Right atrium auricular region (tissue), 2 donors: ENCODE measurements at regions not wholly inside any gene's neighbourhood (a gene's known extent, or its start where the extent isn't known, plus 50 kb on each side); places are given as distances from the start of the nearest gene placed in this dataset.

ENCODE experiments used
- DNase-seq: peaks from one replicate; pipeline ENCODE4 v3.0.0-alpha.2; 2019; ENCODE audit warnings: low spot score
- H3K27ac ChIP-seq, 2 donors: fragments of 200-600 bp; sonication (generic); 1 replicate in 1 of 2; 2 replicates in 1 of 2; pipeline ENCODE4 v1.5.1; 2016 to 2019
- H3K27me3 ChIP-seq, 2 donors: fragments of 200-600 bp; sonication (generic); one replicate each; pipeline versions ENCODE4 v1.5.1 to v1.6.0; 2017 to 2019
- H3K36me3 ChIP-seq: fragments of 200-600 bp; sonication (generic); one replicate; pipeline ENCODE4 v1.5.1; 2016
- H3K4me1 ChIP-seq, 2 donors: fragments of 200-600 bp; sonication (generic); one replicate each; pipeline versions ENCODE4 v1.5.1 to v1.6.0; 2017 to 2019
- H3K4me3 ChIP-seq, 2 donors: fragments of 200-600 bp; sonication (generic); 1 replicate in 1 of 2; 2 replicates in 1 of 2; pipeline ENCODE4 v1.5.1; 2017 to 2019; ENCODE audit warnings: mild to moderate bottlenecking in 1 of 2, moderate library complexity in 1 of 2
- H3K9me3 ChIP-seq, 2 donors: fragments of 200-600 bp; sonication (generic); one replicate each; pipeline ENCODE4 v1.5.1; 2019
- CTCF ChIP-seq, 2 donors: fragments of 200-600 bp; sonication (generic); IDR thresholded peaks; one replicate each; pipeline ENCODE4 v1.5.1; 2019; ENCODE audit warnings: antibody characterized with exemption in 2 of 2

GRCh38 chr12:73906757-73907156, 630.9 kb upstream of the ATXN7L3B start:
- Histone ChIP-seq H3K9me3 (no peaks in the 10 kb centered on the region), H3K4me1 (no peaks in the 10 kb centered on the region), H3K27ac (no peak overlapping the region), H3K4me3 (no peak overlapping the region), H3K27me3 (no peaks in the 10 kb centered on the region), H3K36me3 (no peaks in the 10 kb centered on the region)
- no peak for DNase-seq
- TF ChIP-seq CTCF (IDR thresholded peaks at IDR 0.05), result no peak

- TF ChIP-seq CTCF (IDR thresholded peaks at IDR 0.05), result no peak
- Histone ChIP-seq H3K27me3 (no peaks in the 10 kb centered on the region), H3K36me3 (no peaks in the 10 kb centered on the region), H3K27ac (no peak overlapping the region), H3K9me3 (no peaks in the 10 kb centered on the region), H3K4me1 (no peaks in the 10 kb centered on the region), H3K4me3 (no peak overlapping the region)
- DNase-seq, result no peak
Observed at GRCh38 chr12:73935817-73936216, 601.8 kb upstream of the ATXN7L3B start.

GRCh38 chr12:73947326-73948026, 590.2 kb upstream of the ATXN7L3B start:
- no peaks in the 10 kb centered on the region for H3K27me3 ChIP-seq
- H3K27ac ChIP-seq, result no peak overlapping the region
- no peak overlapping the region for H3K4me3 ChIP-seq
- H3K9me3 ChIP-seq, result no peaks in the 10 kb centered on the region
- H3K36me3 ChIP-seq, result no peaks in the 10 kb centered on the region
- TF ChIP-seq CTCF (IDR thresholded peaks at IDR 0.05), result no peak
- DNase-seq, result no peak
- H3K4me1 ChIP-seq, result no peaks in the 10 kb centered on the region

GRCh38 chr12:73950507-73950906, 587.1 kb upstream of the ATXN7L3B start:
- Histone ChIP-seq H3K27me3 (no peaks in the 10 kb centered on the region), H3K4me1 (no peaks in the 10 kb centered on the region), H3K9me3 (no peaks in the 10 kb centered on the region), H3K4me3 (no peak overlapping the region), H3K27ac (no peak overlapping the region), H3K36me3 (no peaks in the 10 kb centered on the region)
- TF ChIP-seq CTCF (IDR thresholded peaks at IDR 0.05), result no peak
- no peak for DNase-seq

- Histone ChIP-seq H3K4me3 (no peak overlapping the region), H3K9me3 (no peaks in the 10 kb centered on the region), H3K27ac (no peak overlapping the region), H3K36me3 (no peaks in the 10 kb centered on the region), H3K27me3 (no peaks in the 10 kb centered on the region), H3K4me1 (no peaks in the 10 kb centered on the region)
- TF ChIP-seq CTCF (IDR thresholded peaks at IDR 0.05), result no peak
- DNase-seq, result no peak
Observed at GRCh38 chr12:73951956-73952703, 585.5 kb upstream of the ATXN7L3B start.
